ENCODE measurements at regions not wholly inside any gene's neighbourhood (a gene's known extent, or its start where the extent isn't known, plus 50 kb on each side); places are given as distances from the start of the nearest gene placed in this dataset.

GRCh38 chr6:169085466-169085865 is 168.2 kb downstream of the THBS2 start:
- no peak for TF ChIP-seq CTCF (IDR thresholded peaks at IDR 0.05)
- TF ChIP-seq POLR2A (IDR thresholded peaks at IDR 0.05), result no peak
